Medulla oblongata (tissue), 1 donor: ENCODE measurements at regions not wholly inside any gene's neighbourhood (a gene's known extent, or its start where the extent isn't known, plus 50 kb on each side); places are given as distances from the start of the nearest gene placed in this dataset.

Experiments used
- DNase-seq: peaks from one replicate; pipeline ENCODE4 v3.0.0-alpha.2; 2015; ENCODE audit errors: extremely low spot score

- no peak for DNase-seq
These were observed 83.0 kb upstream of the HS6ST1 start for GRCh38 chr2:128401680-128402079.

DNA sequence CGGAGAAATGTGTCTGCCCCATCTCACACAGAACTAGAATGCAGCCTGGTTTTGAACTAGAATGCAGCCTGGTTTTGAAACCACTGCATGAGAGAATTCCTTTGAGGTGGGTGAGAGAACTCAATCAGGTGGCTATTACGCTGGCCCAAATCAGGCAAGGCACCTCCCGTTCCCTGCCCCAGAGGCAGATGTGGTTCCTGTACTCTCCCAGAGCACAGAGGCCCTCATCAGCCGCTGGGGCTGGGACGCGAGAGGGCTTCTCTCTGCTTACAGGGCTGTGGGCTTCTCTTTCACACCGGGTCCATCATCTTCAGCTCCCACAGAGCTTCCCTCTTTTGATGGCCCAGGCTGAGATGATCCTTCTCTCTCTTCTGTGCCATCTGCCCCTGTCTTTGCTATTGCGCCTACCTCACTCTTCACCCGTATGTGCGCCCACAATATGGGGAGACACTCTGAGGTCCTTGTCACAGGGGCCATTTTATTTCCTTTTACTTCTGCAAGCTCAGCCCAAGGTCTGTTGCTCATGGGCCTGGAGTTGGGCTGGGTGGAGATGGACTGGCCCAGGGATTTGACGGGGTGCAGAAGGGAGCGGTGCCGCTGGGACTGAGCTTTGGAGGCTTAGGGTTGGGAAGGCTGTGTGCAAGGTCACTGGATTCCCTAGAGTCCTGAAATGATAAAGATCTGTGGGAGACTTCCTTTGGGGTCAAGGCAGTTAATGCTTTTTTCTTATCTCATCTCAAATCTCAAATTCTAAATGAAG, 84.4 kb upstream of the HS6ST1 start:
- no peak for DNase-seq

- no peak for DNase-seq
These were observed 85.4 kb upstream of the HS6ST1 start for GRCh38 chr2:128403814-128404708.

GRCh38 chr2:128404709-128405466, 86.2 kb upstream of the HS6ST1 start:
- no peak for DNase-seq

GRCh38 chr2:128405467-128405900, 86.8 kb upstream of the HS6ST1 start:
- no peak for DNase-seq

DNA sequence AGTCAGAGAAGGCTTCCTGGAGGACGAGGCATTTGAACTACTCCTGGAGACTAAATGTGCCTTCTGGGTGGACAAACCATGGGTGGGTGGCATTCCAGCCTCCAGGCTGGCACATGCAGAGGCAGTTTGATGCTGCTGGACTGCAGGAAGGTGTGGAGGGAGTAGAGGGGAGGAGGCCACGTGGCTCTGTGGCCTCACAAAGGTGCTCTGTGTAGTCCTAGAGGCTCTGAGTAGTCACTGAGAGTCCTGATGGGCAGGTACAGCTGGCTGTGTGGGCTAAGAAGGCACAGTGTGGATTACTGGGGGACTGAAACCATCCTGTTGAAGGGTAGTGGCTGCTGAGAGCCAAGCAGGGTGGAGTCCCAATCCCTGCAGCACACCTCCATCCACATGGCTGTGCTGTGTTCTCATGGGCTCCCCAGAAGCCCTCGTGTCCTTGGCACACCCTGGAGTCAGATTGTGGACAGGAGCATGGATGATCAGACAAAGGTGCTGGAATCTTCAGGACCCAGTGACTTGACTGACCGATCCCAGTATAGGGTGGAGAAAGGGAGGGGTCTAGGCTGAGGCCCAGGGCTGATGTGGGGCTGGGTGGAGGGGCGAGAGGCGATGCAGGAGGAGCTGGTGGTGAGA, 87.4 kb upstream of the HS6ST1 start:
- no peak for DNase-seq

DNA sequence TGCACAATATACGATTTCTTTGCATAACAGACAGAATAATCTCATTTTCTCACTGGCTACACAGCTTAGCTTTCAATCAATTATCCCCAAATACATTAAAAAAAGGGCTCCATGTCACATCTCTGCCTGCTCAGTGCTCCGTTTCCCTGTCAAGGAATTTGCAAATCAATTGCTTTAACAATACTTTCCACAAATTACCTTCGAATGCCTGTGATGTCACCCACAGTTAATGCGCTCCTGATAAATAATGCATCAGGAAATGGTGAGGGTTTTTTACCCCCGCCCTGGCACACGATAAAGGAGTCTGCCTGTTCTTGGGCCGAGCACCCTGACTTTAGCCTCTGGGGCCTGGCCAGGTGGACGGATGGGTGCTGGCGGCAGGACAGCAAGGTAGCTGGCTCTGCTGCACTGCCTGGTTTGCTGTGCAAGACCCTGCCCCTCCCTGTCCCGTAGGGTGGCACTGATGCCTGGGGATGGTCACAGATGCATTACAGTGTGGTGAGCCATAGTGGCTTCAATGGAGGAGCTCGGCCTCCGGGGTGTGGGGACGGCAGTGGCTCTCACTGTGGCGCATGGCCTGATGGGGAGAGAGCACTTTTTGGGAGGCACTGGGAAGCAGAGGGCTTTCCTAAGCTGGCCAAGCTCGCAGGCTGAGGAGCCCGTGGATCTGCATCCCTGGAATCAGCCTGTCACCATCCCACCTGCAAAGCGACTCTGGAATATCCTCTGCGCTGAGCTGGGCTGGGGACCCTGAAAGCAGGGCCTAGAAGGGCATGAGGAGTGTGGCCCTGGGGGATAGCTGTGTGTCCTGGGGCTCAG, 88.3 kb upstream of the HS6ST1 start:
- DNase-seq, result no peak

DNA sequence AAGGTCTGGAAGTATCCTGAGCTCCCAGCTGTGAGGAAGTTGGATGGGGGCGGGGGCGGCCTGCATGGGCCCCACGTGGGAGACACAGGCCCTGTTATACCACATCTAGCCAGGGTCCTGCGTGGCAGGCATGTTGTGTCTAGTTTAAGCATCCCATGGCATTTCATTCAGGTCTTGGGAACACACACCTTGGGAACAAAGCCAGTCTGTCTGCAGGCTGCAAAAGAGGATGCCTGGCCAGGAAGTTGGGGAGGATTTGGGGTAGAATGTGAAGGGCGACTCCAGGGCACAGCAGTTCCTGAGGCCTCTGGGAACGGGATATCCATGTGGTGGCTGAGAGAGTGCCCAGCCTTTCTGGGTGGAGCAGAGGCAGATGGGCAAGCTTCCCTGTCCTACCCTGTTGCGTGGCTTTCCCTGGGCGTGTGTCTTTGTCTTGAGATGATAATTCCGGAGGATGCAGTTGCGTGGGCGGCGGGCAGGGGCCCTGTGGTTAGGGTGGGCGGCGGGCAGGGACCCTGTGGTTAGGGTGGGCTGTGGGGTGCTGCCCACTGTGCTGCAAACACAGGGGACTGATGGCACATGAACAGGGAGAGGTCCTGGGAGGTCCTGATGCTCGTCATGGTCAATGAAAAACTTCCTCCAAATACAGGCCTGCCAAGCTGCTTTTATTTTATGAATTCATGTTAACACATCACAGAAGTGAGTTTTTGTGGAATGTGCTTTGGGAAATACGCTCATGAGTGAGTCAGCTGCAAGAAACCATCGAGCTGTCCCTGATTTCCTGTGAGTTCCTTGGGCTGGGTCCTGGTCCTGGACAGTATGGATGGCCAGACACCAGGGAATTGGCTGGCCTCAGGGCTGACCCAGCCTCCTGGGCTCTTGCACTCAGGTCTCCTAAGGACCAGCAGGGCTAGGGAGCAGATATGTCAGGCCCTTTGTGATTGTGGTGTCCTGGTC, 90.0 kb upstream of the HS6ST1 start:
- DNase-seq, result no peak

- DNase-seq, result no peak
These were observed 90.8 kb upstream of the HS6ST1 start for GRCh38 chr2:128409326-128410034.

- no peak for DNase-seq
These were observed 91.5 kb upstream of the HS6ST1 start for GRCh38 chr2:128410035-128410757.

DNA sequence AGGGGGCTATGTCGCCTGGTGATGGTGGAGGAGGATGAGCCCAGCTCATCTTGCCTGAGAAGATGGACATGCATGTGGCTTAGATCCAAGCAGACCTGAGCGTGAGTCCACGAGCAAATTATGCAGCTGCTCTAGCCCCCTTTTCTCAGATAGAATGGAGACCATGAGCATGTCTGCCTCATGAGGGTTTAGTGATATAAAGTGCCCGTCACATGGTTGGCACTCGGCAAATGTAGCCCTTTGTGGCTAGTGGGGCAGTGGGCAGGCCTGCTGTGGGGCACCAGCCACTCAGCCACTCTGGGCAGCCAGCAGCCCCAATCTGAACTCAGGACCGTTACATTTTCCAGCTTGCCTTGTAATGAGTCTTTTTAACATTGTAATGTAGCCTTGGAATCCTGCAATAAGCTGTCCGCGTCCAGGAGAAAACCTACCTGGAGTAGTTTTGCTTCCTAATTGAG, 92.1 kb upstream of the HS6ST1 start:
- DNase-seq, result no peak

GRCh38 chr2:128411431-128411830, 92.8 kb upstream of the HS6ST1 start:
- no peak for DNase-seq

DNA sequence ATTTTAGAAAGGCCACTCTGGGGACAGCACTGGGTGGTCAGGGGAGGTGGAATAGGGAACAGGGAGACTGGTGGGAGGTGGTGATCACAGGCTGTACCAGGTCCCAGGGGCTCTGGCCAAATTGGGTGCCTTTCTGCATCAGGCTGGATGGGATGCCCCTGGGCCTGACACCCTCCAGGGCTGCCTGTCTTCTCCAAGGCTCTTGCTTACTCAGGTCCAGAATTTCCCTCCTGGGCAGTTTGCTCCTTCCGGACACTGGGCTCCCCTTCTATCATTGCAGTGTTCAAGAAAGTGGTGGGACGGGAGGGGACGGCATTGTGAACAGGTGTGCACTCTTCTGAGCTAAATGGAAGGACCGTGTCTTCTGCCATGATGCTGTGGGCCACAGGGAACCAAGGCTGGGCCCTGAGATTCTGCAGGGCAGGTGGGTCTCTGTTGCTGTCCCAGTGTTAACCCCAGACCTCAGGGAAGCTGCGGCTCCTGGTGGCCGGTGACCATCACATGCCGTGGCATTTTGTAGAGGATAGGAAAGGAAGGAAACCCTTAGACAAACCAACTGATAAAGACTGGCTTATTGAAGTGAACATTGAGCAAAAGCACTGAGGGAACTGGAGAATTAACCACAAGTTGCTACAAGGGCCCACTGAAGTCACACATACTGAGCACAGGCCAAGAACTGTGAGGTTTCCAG, 93.7 kb upstream of the HS6ST1 start:
- DNase-seq, result no peak

DNA sequence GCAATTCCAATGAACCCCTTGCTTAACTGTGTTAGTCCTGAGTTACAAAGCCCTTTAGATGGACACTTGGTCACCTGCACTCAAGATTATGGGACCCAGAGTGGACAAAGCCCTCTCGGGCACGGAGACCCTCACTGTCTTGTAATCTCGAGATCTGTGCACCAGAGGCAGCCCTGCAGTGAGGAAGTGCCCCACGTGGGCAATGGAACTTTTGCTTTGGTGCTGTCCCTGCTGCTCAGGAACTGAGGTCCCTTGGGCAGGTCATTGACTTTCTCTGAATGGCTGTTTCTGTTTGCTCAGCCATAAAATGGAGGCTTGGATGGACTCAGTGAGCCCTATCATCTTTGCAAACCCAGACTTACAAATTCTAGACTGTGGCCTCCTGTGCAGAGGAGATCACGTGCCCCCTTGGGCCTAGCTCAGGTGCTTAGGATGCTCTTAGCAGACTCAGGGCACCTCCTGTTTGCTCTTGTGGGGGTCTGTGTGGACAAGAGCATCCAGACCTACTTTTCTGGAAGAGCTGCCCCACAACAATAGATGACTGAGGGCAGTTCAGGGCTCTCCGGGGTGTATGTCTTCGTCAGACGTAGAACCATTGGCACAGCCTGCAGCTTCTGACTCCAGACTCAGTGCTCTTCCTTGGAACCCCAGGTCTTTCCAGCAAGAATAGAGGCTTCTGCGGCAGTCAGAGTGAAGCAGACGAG, 94.5 kb upstream of the HS6ST1 start:
- DNase-seq, result no peak

- no peak for DNase-seq
These were observed 95.2 kb upstream of the HS6ST1 start for GRCh38 chr2:128413718-128414341.

DNA sequence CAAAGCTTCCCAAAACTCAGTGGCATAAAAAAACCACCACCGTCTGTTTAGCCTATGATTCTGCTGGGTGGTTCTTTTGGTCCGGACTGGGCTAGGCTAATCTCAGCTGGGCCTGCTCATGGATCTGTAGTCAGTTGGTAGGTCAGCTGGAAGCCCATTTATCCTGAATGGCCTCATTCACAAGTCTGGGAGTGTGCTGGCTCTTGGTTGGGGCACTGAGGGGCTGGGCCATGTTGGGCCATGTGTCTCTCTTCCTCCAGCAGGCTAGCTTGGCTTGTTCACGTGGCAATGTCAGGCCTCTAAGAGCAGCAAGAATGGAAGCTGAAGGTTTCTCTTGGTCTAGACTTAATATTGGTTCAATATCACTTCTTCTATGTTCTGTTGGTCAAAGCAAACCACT, 95.7 kb upstream of the HS6ST1 start:
- no peak for DNase-seq
